Activated naive CD4-positive, alpha-beta T cell treated with anti-CD3 and anti-CD28 coated beads, Interleukin-2, amount 50 U/mL, for 24 hours (primary cell): ENCODE measurements at regions not wholly inside any gene's neighbourhood (a gene's known extent, or its start where the extent isn't known, plus 50 kb on each side); places are given as distances from the start of the nearest gene placed in this dataset.

ENCODE experiments used
- H3K27ac Mint-ChIP-seq: one replicate; pipeline ENCODE4 v1.8.0; 2021; ENCODE audit warnings: mild to moderate bottlenecking, mixed read lengths
- H3K27me3 Mint-ChIP-seq: one replicate; pipeline ENCODE4 v1.8.0; 2021; ENCODE audit warnings: mixed read lengths
- H3K36me3 Mint-ChIP-seq: one replicate; pipeline ENCODE4 v1.8.0; 2021; ENCODE audit warnings: mixed read lengths
- H3K4me1 Mint-ChIP-seq: one replicate; pipeline ENCODE4 v1.8.0; 2021; ENCODE audit warnings: mixed read lengths
- H3K4me3 Mint-ChIP-seq: one replicate; pipeline ENCODE4 v1.8.0; 2021; ENCODE audit warnings: mild to moderate bottlenecking, mixed read lengths
- H3K9me3 Mint-ChIP-seq: one replicate; pipeline ENCODE4 v1.8.0; 2021; ENCODE audit warnings: mixed read lengths

GRCh38 chr3:72449551-72449950, 398.7 kb downstream of the SHQ1 start:
- Mint-ChIP-seq H3K27me3 (no peaks in the 10 kb centered on the region), H3K27ac (no peak overlapping the region), H3K36me3 (peaks cover 13% of the 10 kb centered on the region), H3K4me1 (peaks cover 19% of the 10 kb centered on the region), H3K9me3 (peaks cover 3% of the 10 kb centered on the region), H3K4me3 (no peak overlapping the region)

- no peak overlapping the region for H3K4me3 Mint-ChIP-seq
Observed at GRCh38 chr3:72448858-72449257, 399.4 kb downstream of the SHQ1 start.

GRCh38 chr3:72448375-72448823, 399.8 kb downstream of the SHQ1 start:
- peaks cover 6% of the 10 kb centered on the region for H3K9me3 Mint-ChIP-seq
- peak overlapping the region; percentile 66 for H3K4me3 Mint-ChIP-seq
- H3K27me3 Mint-ChIP-seq, result no peaks in the 10 kb centered on the region
- peaks cover 30% of the 10 kb centered on the region for H3K4me1 Mint-ChIP-seq
- H3K27ac Mint-ChIP-seq, result no peak overlapping the region
- peaks cover 21% of the 10 kb centered on the region for H3K36me3 Mint-ChIP-seq

More at GRCh38 chr3:72448858-72449257, 399.4 kb downstream of the SHQ1 start:
- Mint-ChIP-seq H3K27ac (peak overlapping the region; percentile 11), H3K4me1 (peaks cover 26% of the 10 kb centered on the region), H3K27me3 (no peaks in the 10 kb centered on the region), H3K9me3 (peaks cover 6% of the 10 kb centered on the region), H3K36me3 (peaks cover 18% of the 10 kb centered on the region)

DNA sequence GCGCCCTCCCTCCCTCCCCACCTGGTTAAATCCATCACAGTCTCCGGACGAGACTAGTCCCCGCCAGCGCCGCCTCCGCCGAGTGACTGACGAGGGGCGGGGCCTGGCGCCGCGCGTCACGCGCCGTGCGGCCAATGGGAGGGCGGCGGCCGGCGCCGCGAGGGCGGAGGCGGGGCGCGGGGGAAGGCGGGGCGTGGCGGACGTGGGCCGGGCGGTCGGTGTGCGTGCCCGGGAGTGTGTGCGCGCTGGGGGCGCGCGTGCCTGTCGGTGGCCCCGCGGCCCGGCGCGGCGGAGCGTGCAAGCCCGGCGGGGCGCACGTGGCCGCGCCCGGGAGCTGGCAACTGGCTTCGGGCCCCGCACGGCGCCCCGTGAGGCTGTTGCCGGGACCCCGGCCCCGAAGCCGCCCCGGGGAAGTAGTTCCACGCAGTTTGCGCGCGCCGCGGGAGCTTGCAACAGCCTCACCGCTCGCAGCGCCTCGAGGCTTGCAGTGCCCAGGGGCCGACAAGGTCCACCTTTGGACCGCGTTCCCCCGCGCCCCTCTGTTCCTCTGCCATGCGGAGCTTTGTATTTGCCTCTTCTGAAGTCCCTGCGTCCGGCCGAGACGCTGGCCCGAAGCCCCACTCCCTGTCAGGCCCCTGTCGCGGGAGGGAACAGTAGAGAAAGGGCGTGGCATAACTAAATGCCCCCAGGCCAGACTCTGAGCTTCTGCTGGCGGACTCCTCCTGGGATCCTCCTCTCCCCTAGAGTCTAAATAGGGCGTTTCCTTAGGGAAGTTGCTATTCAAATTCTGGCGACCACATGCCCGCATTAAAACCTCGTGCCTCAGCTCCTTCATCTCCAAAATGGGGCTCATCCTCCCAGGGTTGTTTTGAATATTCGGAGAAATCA, 400.9 kb downstream of the SHQ1 start:
- Mint-ChIP-seq H3K27me3 (no peaks in the 10 kb centered on the region), H3K4me1 (peaks cover 41% of the 10 kb centered on the region), H3K27ac (peak overlapping the region; percentile 85), H3K4me3 (peak overlapping the region; percentile 66), H3K9me3 (peaks cover 6% of the 10 kb centered on the region), H3K36me3 (peaks cover 22% of the 10 kb centered on the region)

GRCh38 chr3:72446218-72447058, 401.8 kb downstream of the SHQ1 start, which contains the start of gene RYBP:
RYBP (minus strand) TSS chr3:72446621.
- H3K4me3 Mint-ChIP-seq, result peak within 1 kb of the TSS; percentile 99
- H3K27me3 Mint-ChIP-seq, result no peaks in the 10 kb centered on the region
- H3K36me3 Mint-ChIP-seq, result peaks cover 23% of the 10 kb centered on the region
- peaks cover 6% of the 10 kb centered on the region for H3K9me3 Mint-ChIP-seq
- peaks cover 50% of the 10 kb centered on the region for H3K4me1 Mint-ChIP-seq
- H3K27ac Mint-ChIP-seq, result peak within 1 kb of the TSS; percentile 97

- Mint-ChIP-seq H3K27ac (peak overlapping the region; percentile 97), H3K27me3 (no peaks in the 10 kb centered on the region), H3K9me3 (peaks cover 6% of the 10 kb centered on the region), H3K4me3 (peak overlapping the region; percentile 99), H3K4me1 (peaks cover 56% of the 10 kb centered on the region), H3K36me3 (peaks cover 23% of the 10 kb centered on the region)
Observed at GRCh38 chr3:72445827-72446217, 402.4 kb downstream of the SHQ1 start.

DNA sequence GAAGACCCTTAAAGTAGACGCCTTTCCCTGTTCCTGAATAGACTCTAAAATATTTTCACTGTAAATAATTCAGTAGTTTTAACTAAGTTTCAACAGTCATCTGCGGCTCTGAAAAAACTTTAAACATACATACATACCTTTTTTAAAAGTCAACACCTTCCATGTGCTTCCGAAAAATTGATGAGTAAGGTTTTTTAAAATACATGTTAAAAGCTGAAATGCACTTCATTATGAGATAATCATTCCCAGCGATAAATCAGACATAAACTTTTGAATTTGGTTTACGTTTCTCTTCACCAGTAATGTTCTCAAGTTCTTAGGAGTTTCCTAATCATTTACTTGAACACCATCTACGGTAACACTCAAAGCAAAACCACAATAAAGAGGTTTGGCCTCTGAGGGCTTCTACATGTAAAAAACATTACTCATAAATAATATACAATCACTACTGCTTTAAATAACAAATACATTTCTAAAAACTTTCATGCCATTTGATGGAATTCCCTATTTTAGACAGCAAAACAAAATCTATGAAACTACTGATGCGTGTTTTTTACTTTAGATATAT, 403.5 kb downstream of the SHQ1 start:
- Mint-ChIP-seq H3K9me3 (peaks cover 6% of the 10 kb centered on the region), H3K27ac (peak overlapping the region; percentile 63), H3K36me3 (peaks cover 23% of the 10 kb centered on the region), H3K4me3 (peak overlapping the region; percentile 99), H3K27me3 (no peaks in the 10 kb centered on the region), H3K4me1 (peaks cover 67% of the 10 kb centered on the region)

- Mint-ChIP-seq H3K4me3 (peak overlapping the region; percentile 99), H3K9me3 (peaks cover 6% of the 10 kb centered on the region), H3K27me3 (no peaks in the 10 kb centered on the region), H3K36me3 (peaks cover 34% of the 10 kb centered on the region), H3K27ac (no peak overlapping the region), H3K4me1 (peaks cover 87% of the 10 kb centered on the region)
Observed at GRCh38 chr3:72442759-72443158, 405.5 kb downstream of the SHQ1 start.

DNA sequence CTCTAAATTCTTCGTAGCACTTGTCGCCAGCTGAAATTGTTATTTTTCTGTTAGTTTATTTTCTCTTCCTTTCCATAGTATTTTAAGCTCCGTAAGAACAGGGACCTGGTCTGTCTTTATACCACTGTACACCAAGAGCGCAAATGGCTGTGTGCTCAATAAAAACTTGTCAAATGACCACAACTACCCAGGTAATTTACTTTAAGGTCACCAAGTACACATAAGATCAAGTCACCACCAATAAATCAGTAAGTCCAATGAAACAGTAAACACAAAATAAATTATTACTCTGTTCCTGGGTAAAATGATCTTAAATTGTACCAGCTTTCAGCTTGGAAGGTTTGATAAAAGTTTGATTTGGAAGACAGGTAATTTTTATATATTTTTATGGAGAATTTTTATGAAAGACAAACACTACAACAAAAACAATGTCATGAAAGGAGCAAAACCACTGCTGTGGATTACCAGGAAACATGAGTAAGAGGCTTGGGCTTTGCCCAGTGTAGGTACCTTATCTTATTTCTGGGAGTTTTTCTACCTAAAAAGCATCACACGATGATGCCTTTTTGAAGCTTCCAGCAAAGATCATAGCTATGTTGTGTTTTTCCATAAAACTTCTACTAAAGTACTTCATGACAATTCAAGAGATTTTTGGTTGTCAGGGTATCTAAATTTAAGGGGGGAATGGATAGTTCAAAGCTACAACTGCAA, 406.8 kb downstream of the SHQ1 start:
- peaks cover 96% of the 10 kb centered on the region for H3K4me1 Mint-ChIP-seq
- no peak overlapping the region for H3K27ac Mint-ChIP-seq
- peak overlapping the region; percentile 62 for H3K4me3 Mint-ChIP-seq
- peaks cover 6% of the 10 kb centered on the region for H3K9me3 Mint-ChIP-seq
- no peaks in the 10 kb centered on the region for H3K27me3 Mint-ChIP-seq
- peaks cover 37% of the 10 kb centered on the region for H3K36me3 Mint-ChIP-seq

DNA sequence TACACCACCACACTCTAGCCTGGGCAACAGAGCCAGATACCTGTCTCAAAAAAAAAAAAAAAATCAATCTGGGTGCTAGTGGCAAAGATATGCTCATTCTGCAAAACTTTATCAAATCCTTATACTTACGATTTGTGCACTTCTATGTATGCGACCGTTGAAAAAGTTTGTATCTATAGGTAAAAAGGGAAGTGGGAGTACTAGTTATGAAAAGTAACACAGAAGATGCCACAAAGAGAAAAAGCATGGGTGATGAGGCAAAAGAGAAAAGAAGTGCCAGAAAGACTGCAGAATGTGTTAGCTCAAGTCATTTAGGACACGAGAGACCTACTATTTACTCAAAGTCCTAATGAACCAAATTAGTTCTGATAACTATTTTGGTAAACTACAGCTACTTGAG, 407.8 kb downstream of the SHQ1 start:
- no peaks in the 10 kb centered on the region for H3K27me3 Mint-ChIP-seq
- peaks cover 32% of the 10 kb centered on the region for H3K36me3 Mint-ChIP-seq
- no peak overlapping the region for H3K4me3 Mint-ChIP-seq
- H3K27ac Mint-ChIP-seq, result no peak overlapping the region
- peaks cover 6% of the 10 kb centered on the region for H3K9me3 Mint-ChIP-seq
- H3K4me1 Mint-ChIP-seq, result peaks cover 86% of the 10 kb centered on the region

- H3K4me3 Mint-ChIP-seq, result no peak overlapping the region
Observed at GRCh38 chr3:72439321-72440183, 408.7 kb downstream of the SHQ1 start.

GRCh38 chr3:72437661-72438406, 410.4 kb downstream of the SHQ1 start:
- Mint-ChIP-seq H3K36me3 (peaks cover 26% of the 10 kb centered on the region), H3K27me3 (no peaks in the 10 kb centered on the region), H3K4me1 (peaks cover 81% of the 10 kb centered on the region), H3K9me3 (no peaks in the 10 kb centered on the region), H3K27ac (peak overlapping the region; percentile 68), H3K4me3 (no peak overlapping the region)

More at GRCh38 chr3:72439321-72440183, 408.7 kb downstream of the SHQ1 start:
- Mint-ChIP-seq H3K36me3 (peaks cover 33% of the 10 kb centered on the region), H3K27ac (no peak overlapping the region), H3K9me3 (peaks cover 3% of the 10 kb centered on the region), H3K4me1 (peaks cover 81% of the 10 kb centered on the region), H3K27me3 (no peaks in the 10 kb centered on the region)

- Mint-ChIP-seq H3K4me1 (peaks cover 81% of the 10 kb centered on the region), H3K9me3 (no peaks in the 10 kb centered on the region), H3K27ac (peak overlapping the region; percentile 68), H3K36me3 (peaks cover 29% of the 10 kb centered on the region), H3K27me3 (no peaks in the 10 kb centered on the region), H3K4me3 (no peak overlapping the region)
Observed at GRCh38 chr3:72436863-72437592, 411.2 kb downstream of the SHQ1 start.
